CD14-positive monocyte (primary cell): ENCODE measurements at regions not wholly inside any gene's neighbourhood (a gene's known extent, or its start where the extent isn't known, plus 50 kb on each side); places are given as distances from the start of the nearest gene placed in this dataset.

ENCODE experiments used
- DNase-seq, 3 donors: peaks; one replicate each; pipeline ENCODE4 v3.0.0-alpha.2; 2011 to 2022
- H2AFZ ChIP-seq: 2 replicates; pipeline ENCODE4 v1.6.0; 2012; ENCODE audit warnings: mild to moderate bottlenecking, low read depth, low read length, inconsistent platforms; ENCODE audit not compliant: insufficient read depth, poor library complexity, severe bottlenecking
- H3K27ac ChIP-seq, 2 donors: 1 replicate in 1 of 2; 2 replicates in 1 of 2; pipeline ENCODE4 v1.5.1; 2012 to 2013; ENCODE audit warnings: low read length in 2 of 2, control low read depth in 1 of 2, inconsistent platforms in 1 of 2, low read depth in 1 of 2, mild to moderate bottlenecking in 1 of 2
- H3K27me3 ChIP-seq, 2 donors: one replicate each; pipeline versions ENCODE4 v1.6.0 to v1.6.1; 2011 to 2013; ENCODE audit warnings: low read length in 2 of 2; ENCODE audit not compliant: control insufficient read depth in 2 of 2, insufficient read depth in 2 of 2
- H3K36me3 ChIP-seq, 2 donors: replicated peaks in 1 of 2; 1 replicate in 1 of 2; 2 replicates in 1 of 2; pipeline versions ENCODE4 v1.5.1 to v1.6.1; 2012 to 2013; ENCODE audit warnings: low read length in 2 of 2, control low read depth in 1 of 2, inconsistent platforms in 1 of 2, mild to moderate bottlenecking in 1 of 2; ENCODE audit not compliant: insufficient read depth in 2 of 2, control insufficient read depth in 1 of 2
- H3K4me1 ChIP-seq, 2 donors: 1 replicate in 1 of 2; 2 replicates in 1 of 2; pipeline versions ENCODE4 v1.5.1 to v1.6.1; 2012 to 2013; ENCODE audit warnings: low read length in 2 of 2, control low read depth in 1 of 2, inconsistent platforms in 1 of 2, mild to moderate bottlenecking in 1 of 2, moderate library complexity in 1 of 2; ENCODE audit not compliant: insufficient read depth in 2 of 2, control insufficient read depth in 1 of 2
- H3K4me2 ChIP-seq: replicated peaks from 2 replicates; pipeline ENCODE3; 2012; ENCODE audit warnings: low read length, moderate library complexity, mild to moderate bottlenecking; ENCODE audit not compliant: poor library complexity, severe bottlenecking; ENCODE audit errors: extremely low read depth
- H3K4me3 ChIP-seq, 3 experiments: fragments of 200-600 bp in 1 of 3; sonication (generic) in 1 of 3; replicated peaks in 1 of 3; 1 replicate in 2 of 3; 2 replicates in 1 of 3; pipeline ENCODE4 v1.5.1; 2011 to 2013; ENCODE audit warnings: low read length in 3 of 3, mild to moderate bottlenecking in 3 of 3, control low read depth in 2 of 3, low read depth in 2 of 3, inconsistent platforms in 1 of 3, moderate library complexity in 1 of 3
- H3K79me2 ChIP-seq: 2 replicates; pipeline ENCODE4 v1.6.0; 2012; ENCODE audit warnings: mild to moderate bottlenecking, control low read depth, inconsistent platforms, low read length, moderate library complexity; ENCODE audit not compliant: insufficient read depth
- H3K9ac ChIP-seq: 2 replicates; pipeline ENCODE4 v1.6.0; 2017; ENCODE audit warnings: low read length, mild to moderate bottlenecking; ENCODE audit not compliant: insufficient read depth, poor library complexity, severe bottlenecking
- H3K9me3 ChIP-seq, 2 donors: replicated peaks in 1 of 2; 1 replicate in 1 of 2; 2 replicates in 1 of 2; pipeline versions ENCODE4 v1.5.1 to v1.6.1; 2012 to 2013; ENCODE audit warnings: low read length in 2 of 2, control low read depth in 1 of 2; ENCODE audit not compliant: control insufficient read depth in 1 of 2, insufficient read depth in 1 of 2
- H4K20me1 ChIP-seq: 2 replicates; pipeline ENCODE4 v1.6.0; 2012; ENCODE audit warnings: mild to moderate bottlenecking, low read length, control low read depth, moderate library complexity; ENCODE audit not compliant: insufficient read depth
- H3K27ac Mint-ChIP-seq, 7 donors: one replicate each; pipeline ENCODE4 v1.8.0; 2020; ENCODE audit warnings: mild to moderate bottlenecking in 7 of 7, mixed read lengths in 7 of 7, moderate library complexity in 6 of 7, inconsistent platforms in 2 of 7
- H3K27me3 Mint-ChIP-seq, 3 donors: one replicate each; pipeline ENCODE4 v1.8.0; 2021 to 2022; ENCODE audit warnings: low read depth in 3 of 3, mild to moderate bottlenecking in 3 of 3, mixed read lengths in 3 of 3, moderate library complexity in 3 of 3, inconsistent platforms in 1 of 3
- H3K36me3 Mint-ChIP-seq, 2 donors: one replicate each; pipeline ENCODE4 v1.8.0; 2020; ENCODE audit warnings: mixed read lengths in 2 of 2, inconsistent platforms in 1 of 2, mild to moderate bottlenecking in 1 of 2
- H3K4me1 Mint-ChIP-seq: one replicate; pipeline ENCODE4 v1.8.0; 2020; ENCODE audit warnings: mild to moderate bottlenecking, mixed read lengths
- H3K4me3 Mint-ChIP-seq, 2 donors: one replicate each; pipeline ENCODE4 v1.8.0; 2020; ENCODE audit warnings: mild to moderate bottlenecking in 2 of 2, mixed read lengths in 2 of 2, moderate library complexity in 1 of 2
- H3K9me3 Mint-ChIP-seq, 7 donors: one replicate each; pipeline ENCODE4 v1.8.0; 2020 to 2022; ENCODE audit warnings: mixed read lengths in 7 of 7, mild to moderate bottlenecking in 6 of 7, moderate library complexity in 6 of 7, inconsistent platforms in 2 of 7
- CTCF ChIP-seq: fragments of 200-600 bp; IDR thresholded peaks from one replicate; pipeline ENCODE4 v1.8.0; 2022; ENCODE audit warnings: antibody characterized with exemption, mild to moderate bottlenecking
- WGBS: methylation state at CpG from one replicate; pipeline ENCODE4 v1.1.5; 2013; ENCODE audit warnings: missing lambda C conversion rate; ENCODE audit not compliant: insufficient coverage; 5-methylcytosine and 5-hydroxymethylcytosine counted together
- intact Hi-C, 2 donors: fragments of 100-400 bp; cut with micrococcal nuclease; formaldehyde crosslinking; loops; one replicate each; pipeline versions ENCODE4 v1.15.0 to v1.15.1; 2023

DNA sequence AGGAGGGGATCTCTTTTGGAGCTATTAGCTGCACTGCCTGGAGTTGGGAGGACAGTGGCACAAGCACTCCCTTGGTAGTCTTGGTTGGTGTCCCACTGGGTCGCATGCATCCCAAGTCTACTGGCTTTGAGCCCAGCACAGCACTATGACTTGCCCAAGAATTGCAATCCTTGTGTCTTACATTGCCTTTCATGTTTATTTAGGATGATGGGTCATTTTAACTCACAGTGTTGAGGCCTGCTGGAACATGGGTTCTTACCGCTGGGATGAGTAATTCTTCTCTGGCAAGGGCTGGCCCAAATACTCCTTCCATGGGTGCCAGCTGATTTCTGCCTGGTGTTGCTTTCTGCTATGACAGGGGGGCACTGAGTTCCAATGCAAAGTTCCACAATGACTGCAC, 185.5 kb downstream of the TEX13C start:
- no peaks in the 10 kb centered on the region for H3K36me3 ChIP-seq
- no peak for TF ChIP-seq CTCF
- no peak for DNase-seq
- Mint-ChIP-seq H3K36me3 (no peaks in the 10 kb centered on the region), H3K27me3 (no peaks in the 10 kb centered on the region), H3K4me3 (no peak overlapping the region), H3K9me3 (peaks cover 0 to 13% (median 5%) of the 10 kb centered on the region in 7 donors), H3K27ac (no peak overlapping the region), H3K4me1 (no peaks in the 10 kb centered on the region)
- H4K20me1 ChIP-seq = no peaks in the 10 kb centered on the region
- peaks cover 0 to 16% of the 10 kb centered on the region in 2 donors for H3K9me3 ChIP-seq
- intact Hi-C loops = no loop called here
- no peak overlapping the region for H3K9ac ChIP-seq
- no peak overlapping the region for H3K27ac ChIP-seq
- H3K4me2 ChIP-seq = no peak overlapping the region
- H3K4me1 ChIP-seq = no peaks in the 10 kb centered on the region
- no peaks in the 10 kb centered on the region for H3K79me2 ChIP-seq
- H3K27me3 ChIP-seq = no peaks in the 10 kb centered on the region
- H2AFZ ChIP-seq = no peak overlapping the region
- no peak overlapping the region for H3K4me3 ChIP-seq
- WGBS = 86% methylated on average over 1 of the region's 2 CpGs

DNA sequence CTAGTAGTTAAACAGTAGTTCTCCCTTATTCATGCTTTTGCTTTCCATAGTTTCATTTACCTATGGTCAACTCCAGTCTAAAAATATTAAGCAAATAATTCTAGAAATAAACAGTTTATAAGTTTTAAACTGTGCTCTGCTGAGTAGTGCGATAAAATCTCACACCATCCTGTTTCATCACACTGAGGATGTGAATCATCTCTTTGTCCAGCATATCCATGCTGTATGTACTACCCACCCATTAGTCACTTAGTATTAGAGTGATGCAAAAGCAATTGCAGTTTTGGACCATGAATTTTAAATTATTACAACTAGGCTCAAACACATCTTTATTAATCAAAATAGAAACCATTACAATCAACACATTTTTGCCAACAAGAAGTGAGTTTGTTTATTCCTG, 187.4 kb downstream of the TEX13C start:
- Histone ChIP-seq H3K27ac (no peak overlapping the region), H2AFZ (no peak overlapping the region), H3K9ac (no peak overlapping the region), H3K9me3 (peaks cover 0 to 16% of the 10 kb centered on the region in 2 donors), H3K27me3 (no peaks in the 10 kb centered on the region), H3K36me3 (no peaks in the 10 kb centered on the region), H3K79me2 (no peaks in the 10 kb centered on the region), H3K4me2 (no peak overlapping the region), H3K4me3 (no peak overlapping the region), H3K4me1 (no peaks in the 10 kb centered on the region), H4K20me1 (no peaks in the 10 kb centered on the region)
- Mint-ChIP-seq H3K27ac (no peak overlapping the region), H3K36me3 (no peaks in the 10 kb centered on the region), H3K27me3 (no peaks in the 10 kb centered on the region), H3K9me3 (peaks cover 0 to 13% (median 5%) of the 10 kb centered on the region in 7 donors), H3K4me3 (no peak overlapping the region), H3K4me1 (no peaks in the 10 kb centered on the region)
- TF ChIP-seq CTCF = no peak
- DNase-seq = no peak
- WGBS = no CpG with 5 or more reads among the region's 1 CpG
- intact Hi-C loops = no loop called here
